GM18498 (cell line): ENCODE measurements at regions not wholly inside any gene's neighbourhood (a gene's known extent, or its start where the extent isn't known, plus 50 kb on each side); places are given as distances from the start of the nearest gene placed in this dataset.

ENCODE experiments used
- ATAC-seq: cut with Tn5 transposase; IDR thresholded peaks from one replicate; pipeline ENCODE4 v1.9.1; 2021; ENCODE audit warnings: mild to moderate bottlenecking, moderate library complexity; ENCODE audit not compliant: unreplicated experiment

- ATAC-seq, result no peak
Observed at GRCh38 chr4:89556601-89557305, 249.2 kb upstream of the GPRIN3 start.

GRCh38 chr4:89551191-89551590 is 243.6 kb upstream of the GPRIN3 start:
- no peak for ATAC-seq

- ATAC-seq, result no peak
Observed at GRCh38 chr4:89549907-89550306, 242.3 kb upstream of the GPRIN3 start.

DNA sequence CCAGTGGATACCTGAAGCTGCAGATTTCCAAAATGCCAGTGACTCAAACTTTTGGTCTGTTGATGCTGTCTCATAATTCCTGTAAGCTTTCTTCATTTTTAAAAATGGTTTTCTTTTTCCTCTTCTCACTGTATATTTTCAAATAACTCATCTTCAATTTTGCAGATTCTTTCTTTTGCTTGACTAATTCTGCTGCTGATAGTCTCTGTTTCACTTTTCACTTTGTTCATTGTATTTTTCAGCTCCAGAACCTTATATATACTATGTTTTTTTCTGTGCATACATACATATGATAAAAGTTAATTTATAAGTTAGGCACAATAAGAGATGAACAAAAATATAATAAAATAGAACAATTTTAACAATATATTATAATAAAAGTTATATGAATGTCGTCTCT is 237.7 kb upstream of the GPRIN3 start:
- ATAC-seq, result no peak

- ATAC-seq, result no peak
Observed at GRCh38 chr4:89541998-89542397, 234.4 kb upstream of the GPRIN3 start.

GRCh38 chr4:89539797-89540711 is 232.5 kb upstream of the GPRIN3 start:
- no peak for ATAC-seq

DNA sequence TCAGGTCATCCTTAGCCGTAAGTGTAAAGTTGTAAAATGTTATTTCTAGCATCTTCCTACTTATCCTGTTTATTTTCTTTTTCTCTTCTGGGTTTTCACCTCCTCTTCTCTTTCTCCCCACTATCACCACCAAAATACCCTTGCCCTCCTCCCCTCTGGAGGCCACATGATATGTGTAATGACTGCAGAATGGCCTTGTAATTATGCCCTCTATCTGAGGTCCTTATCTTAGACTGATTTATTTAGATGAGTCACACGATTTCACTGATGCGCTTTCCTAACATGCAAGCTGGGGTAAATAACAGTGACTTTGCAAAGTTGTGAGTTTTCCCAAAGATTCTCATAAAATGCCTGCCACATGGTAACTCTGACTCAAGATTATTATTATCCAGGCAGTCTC is 231.8 kb upstream of the GPRIN3 start:
- no peak for ATAC-seq

- no peak for ATAC-seq
Observed at GRCh38 chr4:89538886-89539285, 231.3 kb upstream of the GPRIN3 start.

- no peak for ATAC-seq
Observed at GRCh38 chr4:89538171-89538570, 230.6 kb upstream of the GPRIN3 start.

GRCh38 chr4:89537281-89537680 is 229.7 kb upstream of the GPRIN3 start:
- no peak for ATAC-seq

DNA sequence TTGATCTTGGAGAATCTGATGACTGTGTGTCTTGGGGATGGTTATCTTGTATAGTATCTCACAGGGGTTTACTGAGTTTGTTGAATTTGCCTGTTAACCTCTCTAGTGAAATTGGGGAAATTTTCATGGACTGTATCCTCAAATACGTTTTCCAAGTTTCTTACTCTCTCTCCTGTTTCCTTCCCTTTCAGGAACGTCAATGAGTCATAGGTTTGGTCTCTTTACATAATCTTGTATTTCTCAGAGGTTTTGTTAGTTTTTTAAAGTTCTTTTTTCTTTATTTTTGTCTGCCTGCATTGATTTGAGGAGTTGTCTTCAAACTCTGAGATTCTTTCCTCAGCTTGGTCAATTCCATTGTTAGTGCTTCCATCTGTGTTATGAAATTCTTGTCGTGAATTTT is 227.7 kb upstream of the GPRIN3 start:
- ATAC-seq, result no peak

- ATAC-seq, result no peak
Observed at GRCh38 chr4:89534356-89534755, 226.8 kb upstream of the GPRIN3 start.

DNA sequence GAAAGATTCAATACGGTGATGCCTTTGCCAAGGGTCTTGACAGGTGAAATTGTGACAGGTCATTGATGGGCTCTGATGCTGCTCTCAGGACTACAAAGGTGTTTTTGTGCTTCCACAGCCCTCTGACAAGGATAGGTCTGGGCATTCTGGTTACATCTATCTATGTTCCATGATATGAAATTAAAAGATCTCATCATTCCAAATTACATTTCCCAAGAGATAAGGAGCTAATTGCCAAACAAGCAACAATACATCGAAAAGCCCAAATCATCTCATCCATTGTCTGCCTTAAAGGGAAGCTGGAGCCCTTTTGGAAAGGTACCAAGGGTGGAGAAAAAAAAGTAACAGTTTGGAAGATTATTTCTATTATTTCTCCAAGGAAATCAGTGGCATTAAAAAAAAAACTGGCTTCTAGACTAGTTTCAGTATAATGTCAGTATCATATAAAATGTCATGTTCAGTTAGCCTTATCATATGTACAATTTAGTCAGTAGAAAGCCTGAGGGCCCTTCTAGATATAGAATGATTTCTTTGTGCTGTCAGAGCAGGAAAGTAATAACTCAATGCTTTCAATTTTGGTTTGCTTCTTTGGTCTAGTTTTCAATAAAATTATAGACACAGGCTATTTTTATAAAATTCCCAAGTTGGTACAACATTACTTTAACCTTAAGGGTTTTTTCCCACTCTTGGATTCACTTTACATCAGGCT is 224.5 kb upstream of the GPRIN3 start:
- ATAC-seq, result no peak

GRCh38 chr4:89528526-89529133 is 221.0 kb upstream of the GPRIN3 start:
- no peak for ATAC-seq

DNA sequence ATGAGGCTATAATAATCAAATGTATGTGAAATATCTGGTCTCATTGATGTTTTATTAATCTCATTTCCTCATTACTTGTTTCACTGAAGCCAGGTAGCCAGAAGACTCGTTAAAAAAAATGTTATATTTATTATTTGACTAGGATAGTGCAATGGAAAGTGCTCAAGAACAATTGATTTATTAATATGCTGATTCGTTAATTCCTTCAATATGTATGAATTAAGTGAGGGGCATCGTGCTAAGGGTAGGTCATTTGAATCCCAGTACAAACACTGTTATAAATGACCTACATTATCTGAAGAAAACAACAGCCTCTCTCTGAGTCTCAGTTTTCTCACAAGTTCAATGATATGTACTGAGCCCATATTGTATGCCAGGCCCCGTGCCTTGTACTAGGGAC is 214.2 kb upstream of the GPRIN3 start:
- ATAC-seq, result no peak

- ATAC-seq, result no peak
Observed at GRCh38 chr4:89519771-89520320, 212.2 kb upstream of the GPRIN3 start.

GRCh38 chr4:89518259-89518658 is 210.7 kb upstream of the GPRIN3 start:
- ATAC-seq, result no peak

- no peak for ATAC-seq
Observed at GRCh38 chr4:89514811-89515210, 207.2 kb upstream of the GPRIN3 start.

DNA sequence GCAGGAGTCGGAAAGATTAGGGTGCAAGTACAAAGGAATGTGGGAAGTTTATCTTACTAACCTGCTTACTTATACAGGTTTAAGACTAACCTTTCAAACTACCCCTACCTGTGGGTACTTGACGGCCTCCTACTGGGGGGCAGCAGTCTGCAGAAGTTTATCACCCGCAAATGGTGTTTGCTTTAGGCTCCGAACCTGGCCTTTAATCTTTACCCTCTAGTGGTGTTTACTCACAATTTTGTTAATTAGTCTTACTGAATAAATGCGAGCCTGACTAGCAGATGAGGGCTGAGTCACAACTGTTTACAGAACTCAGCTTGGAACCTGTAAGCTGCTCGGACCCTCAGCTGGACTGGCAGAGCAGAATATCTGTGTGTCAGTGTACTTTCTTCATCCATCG is 204.2 kb upstream of the GPRIN3 start:
- no peak for ATAC-seq

DNA sequence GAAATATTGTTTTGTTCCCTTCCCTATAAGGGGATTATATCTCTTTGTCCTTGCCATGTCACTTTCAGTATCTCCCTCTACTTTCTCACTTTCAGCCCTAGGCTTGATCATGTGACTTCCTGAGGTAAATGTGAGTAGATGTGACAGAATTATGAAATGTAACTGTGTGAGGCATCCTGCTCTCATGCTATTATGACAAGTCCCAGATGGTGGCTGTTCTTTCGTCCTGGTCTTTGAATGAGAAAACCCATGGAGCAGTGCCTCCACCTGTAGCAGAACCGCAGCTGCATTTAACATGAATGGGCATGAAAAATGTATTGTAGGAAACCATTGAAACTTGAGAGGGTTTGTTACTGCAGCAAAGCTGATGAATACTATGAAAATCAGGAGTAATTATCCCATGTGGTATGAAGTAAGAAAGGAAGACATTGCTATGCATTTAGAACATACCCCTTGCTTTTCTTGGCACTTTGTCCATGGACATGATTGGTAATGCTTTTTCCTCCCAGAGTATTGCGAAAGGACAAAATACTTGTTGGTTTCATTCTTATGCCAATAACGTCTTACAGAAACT is 202.2 kb upstream of the GPRIN3 start:
- peak; percentile 99 for ATAC-seq
